WTC11 (cell line): ENCODE measurements at regions not wholly inside any gene's neighbourhood (a gene's known extent, or its start where the extent isn't known, plus 50 kb on each side); places are given as distances from the start of the nearest gene placed in this dataset.

Experiments used
- ATAC-seq: fragments of 200-7000 bp; cut with Tn5 transposase; 2 replicates; pipeline ENCODE4 v1.10.0; 2021; ENCODE audit warnings: mild to moderate bottlenecking, moderate library complexity
- CTCF ChIA-PET: fragments of 300-600 bp; sonication (Branson Sonifier 250); formaldehyde crosslinking; loops from one replicate; lab custom pipeline; 2021; ENCODE audit warnings: antibody characterized with exemption; lab: Charles Lee
- POLR2A ChIA-PET: fragments of 350-600 bp; sonication (Branson Sonifier 250); formaldehyde crosslinking; loops from one replicate; lab custom pipeline; 2021; ENCODE audit warnings: antibody characterized with exemption; lab: Charles Lee
- DNase-seq: peaks from one replicate; pipeline ENCODE4 v3.0.0; 2021; ENCODE audit warnings: low spot score
- H3K27ac Mint-ChIP-seq: 2 replicates; pipeline ENCODE4 v1.8.0; 2021; ENCODE audit warnings: mixed read lengths
- H3K27me3 Mint-ChIP-seq: 2 replicates; pipeline ENCODE4 v1.8.0; 2021; ENCODE audit warnings: low read depth, mild to moderate bottlenecking, moderate library complexity, mixed read lengths
- H3K36me3 Mint-ChIP-seq: 2 replicates; pipeline ENCODE4 v1.8.0; 2021; ENCODE audit warnings: mixed read lengths
- H3K4me1 Mint-ChIP-seq: 2 replicates; pipeline ENCODE4 v1.8.0; 2022; ENCODE audit warnings: mixed read lengths
- H3K4me3 Mint-ChIP-seq: 2 replicates; pipeline ENCODE4 v1.8.0; 2021; ENCODE audit warnings: mild to moderate bottlenecking, moderate library complexity, mixed read lengths
- H3K9me3 Mint-ChIP-seq: 2 replicates; pipeline ENCODE4 v1.8.0; 2021; ENCODE audit warnings: mixed read lengths
- CREM ChIP-seq: sonication (generic); formaldehyde crosslinking; IDR thresholded peaks from 2 replicates; pipeline ENCODE4 v1.8.1; 2022; ENCODE audit warnings: mild to moderate bottlenecking, missing genetic modification reagents, moderate library complexity
- CTCF ChIP-seq: fragments of 200-600 bp; IDR thresholded peaks from 2 replicates; pipeline ENCODE4 v1.8.0; 2022; ENCODE audit warnings: antibody characterized with exemption
- E2F1 ChIP-seq: sonication (generic); formaldehyde crosslinking; IDR thresholded peaks from 2 replicates; pipeline ENCODE4 v1.8.0; 2022; ENCODE audit warnings: mild to moderate bottlenecking, missing genetic modification reagents
- E2F5 ChIP-seq: sonication (generic); formaldehyde crosslinking; IDR thresholded peaks from 2 replicates; pipeline ENCODE4 v1.8.1; 2022; ENCODE audit warnings: mild to moderate bottlenecking, moderate library complexity, missing genetic modification reagents
- EMX1 ChIP-seq: fragments of 250-450 bp; sonication (Bioruptor Pico); IDR thresholded peaks from 2 replicates; pipeline ENCODE4 v1.8.0; 2021; ENCODE audit warnings: mild to moderate bottlenecking
- FOXP4 ChIP-seq: sonication (generic); formaldehyde crosslinking; IDR thresholded peaks from 2 replicates; pipeline ENCODE4 v1.8.0; 2022; ENCODE audit warnings: mild to moderate bottlenecking, missing genetic modification reagents
- GABPB1 ChIP-seq: sonication (generic); formaldehyde crosslinking; IDR thresholded peaks from 2 replicates; pipeline ENCODE4 v1.8.1; 2023; ENCODE audit warnings: mild to moderate bottlenecking, missing genetic modification reagents
- HMGA2 ChIP-seq: fragments of 250-450 bp; sonication (Bioruptor Pico); IDR thresholded peaks from 2 replicates; pipeline ENCODE4 v1.4.0; 2021; ENCODE audit warnings: mild to moderate bottlenecking, moderate library complexity
- MYBL2 ChIP-seq: sonication (generic); formaldehyde crosslinking; IDR thresholded peaks from 2 replicates; pipeline ENCODE4 v1.8.1; 2023; ENCODE audit warnings: mild to moderate bottlenecking, moderate library complexity, missing genetic modification reagents
- NFATC4 ChIP-seq: fragments of 250-450 bp; sonication (Bioruptor Pico); IDR thresholded peaks from 2 replicates; pipeline ENCODE4 v1.9.0; 2021; ENCODE audit warnings: mild to moderate bottlenecking
- OVOL2 ChIP-seq: fragments of 250-450 bp; sonication (Bioruptor Pico); IDR thresholded peaks from 2 replicates; pipeline ENCODE4 v1.9.0; 2021; ENCODE audit warnings: mild to moderate bottlenecking, borderline replicate concordance
- PREB ChIP-seq: sonication (generic); formaldehyde crosslinking; IDR thresholded peaks from 2 replicates; pipeline ENCODE4 v1.8.1; 2022; ENCODE audit warnings: mild to moderate bottlenecking, missing genetic modification reagents, moderate library complexity, borderline replicate concordance
- SMAD4 ChIP-seq: sonication (generic); formaldehyde crosslinking; IDR thresholded peaks from 2 replicates; pipeline ENCODE4 v1.8.0; 2022; ENCODE audit warnings: mild to moderate bottlenecking, missing genetic modification reagents
- SOX15 ChIP-seq: fragments of 250-450 bp; sonication (Bioruptor Pico); IDR thresholded peaks from 2 replicates; pipeline ENCODE4 v1.9.0; 2021; ENCODE audit warnings: mild to moderate bottlenecking
- STAT6 ChIP-seq: sonication (generic); formaldehyde crosslinking; conservative IDR thresholded peaks from 2 replicates; pipeline ENCODE4 v1.8.1; 2023; ENCODE audit warnings: mild to moderate bottlenecking, low read depth, missing genetic modification reagents, moderate library complexity
- TEAD1 ChIP-seq: sonication (generic); formaldehyde crosslinking; IDR thresholded peaks from 2 replicates; pipeline ENCODE4 v1.8.0; 2022; ENCODE audit warnings: mild to moderate bottlenecking, missing genetic modification reagents
- ZNF121 ChIP-seq: sonication (generic); formaldehyde crosslinking; IDR thresholded peaks from 2 replicates; pipeline ENCODE4 v1.8.0; 2023; ENCODE audit warnings: missing genetic modification reagents
- ZNF219 ChIP-seq: sonication (generic); formaldehyde crosslinking; IDR thresholded peaks from 2 replicates; pipeline ENCODE4 v1.8.0; 2023; ENCODE audit warnings: missing genetic modification reagents, mild to moderate bottlenecking, borderline replicate concordance
- ZNF281 ChIP-seq: sonication (generic); formaldehyde crosslinking; IDR thresholded peaks from 2 replicates; pipeline ENCODE4 v1.8.0; 2023; ENCODE audit warnings: mild to moderate bottlenecking, missing genetic modification reagents

GRCh38 chr9:103799959-103800358 lies 294.1 kb upstream of the SMC2 start (continued):
- no peak for TF ChIP-seq PREB (CRISPR knock-in tag)

GRCh38 chr9:103802068-103802467 lies 292.0 kb upstream of the SMC2 start:
- H3K27ac Mint-ChIP-seq = no peak overlapping the region
- POLR2A ChIA-PET = no interaction called here
- no peak overlapping the region for H3K4me3 Mint-ChIP-seq
- peaks cover 7% of the 10 kb centered on the region; the same call in 1 of the 2 replicates for H3K9me3 Mint-ChIP-seq
- DNase-seq (no peak), ATAC-seq (no peak)
- H3K4me1 Mint-ChIP-seq = peaks cover 8% of the 10 kb centered on the region
- TF ChIP-seq STAT6 = no peak
- TF ChIP-seq EMX1 (CRISPR knock-in tag) = no peak
- TF ChIP-seq E2F1 (CRISPR knock-in tag) = no peak
- TF ChIP-seq HMGA2 (CRISPR knock-in tag) = no peak
- TF ChIP-seq SOX15 = no peak
- no peak for TF ChIP-seq MYBL2 (CRISPR knock-in tag)
- no peak for TF ChIP-seq FOXP4
- no peak for TF ChIP-seq ZNF219 (CRISPR knock-in tag)
- CTCF ChIA-PET = no interaction called here
- no peaks in the 10 kb centered on the region for H3K36me3 Mint-ChIP-seq
- no peaks in the 10 kb centered on the region for H3K27me3 Mint-ChIP-seq

- TF ChIP-seq TEAD1 (no peak), E2F5 (CRISPR knock-in tag) (no peak), CTCF (no peak), OVOL2 (CRISPR knock-in tag) (no peak), CREM (CRISPR knock-in tag) (no peak), SMAD4 (CRISPR knock-in tag) (no peak), NFATC4 (CRISPR knock-in tag) (no peak), ZNF121 (CRISPR knock-in tag) (no peak), ZNF281 (CRISPR knock-in tag) (no peak), FOXP4 (no peak), ZNF219 (CRISPR knock-in tag) (no peak), GABPB1 (CRISPR knock-in tag) (no peak)
- Mint-ChIP-seq H3K27me3 (no peaks in the 10 kb centered on the region), H3K4me1 (peaks cover 8% of the 10 kb centered on the region), H3K9me3 (peaks cover 7% of the 10 kb centered on the region; the same call in 1 of the 2 replicates), H3K36me3 (no peaks in the 10 kb centered on the region), H3K4me3 (no peak overlapping the region), H3K27ac (no peak overlapping the region)
- POLR2A ChIA-PET = no interaction called here
- ATAC-seq (no peak), DNase-seq (no peak)
- CTCF ChIA-PET = no interaction called here
Measured at GRCh38 chr9:103803245-103803644, 290.9 kb upstream of the SMC2 start.
